Testis (tissue), 2 donors: ENCODE measurements at regions not wholly inside any gene's neighbourhood (a gene's known extent, or its start where the extent isn't known, plus 50 kb on each side); places are given as distances from the start of the nearest gene placed in this dataset.
"Not testable (repeated sequence)": the region's sequence is repeated elsewhere in the genome, so short reads cannot be mapped to it uniquely, and the experiment has no call there.

Experiments used
- DNase-seq: peaks from one replicate; pipeline ENCODE4 v3.0.0-alpha.2; 2019
- H3K27ac ChIP-seq, 2 donors: fragments of 200-600 bp; sonication (generic); one replicate each; pipeline ENCODE4 v1.5.1; 2019
- H3K27me3 ChIP-seq: fragments of 200-600 bp; sonication (generic); one replicate; pipeline ENCODE4 v1.5.1; 2019
- H3K36me3 ChIP-seq: fragments of 200-600 bp; sonication (generic); one replicate; pipeline ENCODE4 v1.5.1; 2017; ENCODE audit warnings: low read depth; ENCODE audit errors: missing control alignments
- H3K4me1 ChIP-seq: fragments of 200-600 bp; sonication (generic); one replicate; pipeline ENCODE4 v1.5.1; 2019
- H3K4me3 ChIP-seq, 2 donors: fragments of 200-600 bp; sonication (generic); one replicate each; pipeline ENCODE4 v1.5.1; 2017 to 2019
- H3K9me3 ChIP-seq: fragments of 200-600 bp; sonication (generic); one replicate; pipeline ENCODE4 v1.5.1; 2017
- POLR2A ChIP-seq: fragments of 450-650 bp; IDR thresholded peaks from one replicate; pipeline ENCODE4 v1.6.1; 2017; ENCODE audit warnings: antibody characterized with exemption, mild to moderate bottlenecking, moderate library complexity
- WGBS, 2 donors: methylation state at CpG; one replicate each; pipeline ENCODE4 v1.1.5; 2018; 5-methylcytosine and 5-hydroxymethylcytosine counted together
- intact Hi-C: fragments of 100-400 bp; cut with DNase I; formaldehyde crosslinking; loops from one replicate; pipeline ENCODE4 v1.15.1; 2023; ENCODE audit warnings: low total_unique reads
- TF ChIP-seq, protein P1 (sequence below), 3 experiments: fragments of 450-650 bp in 2 of 3; fragments of 200-600 bp in 1 of 3; sonication (generic) in 1 of 3; IDR thresholded peaks; one replicate each; pipeline ENCODE4 v1.5.1; 2016 to 2019; ENCODE audit warnings: antibody characterized with exemption in 3 of 3, mild to moderate bottlenecking in 2 of 3, moderate library complexity in 1 of 3

DNA sequence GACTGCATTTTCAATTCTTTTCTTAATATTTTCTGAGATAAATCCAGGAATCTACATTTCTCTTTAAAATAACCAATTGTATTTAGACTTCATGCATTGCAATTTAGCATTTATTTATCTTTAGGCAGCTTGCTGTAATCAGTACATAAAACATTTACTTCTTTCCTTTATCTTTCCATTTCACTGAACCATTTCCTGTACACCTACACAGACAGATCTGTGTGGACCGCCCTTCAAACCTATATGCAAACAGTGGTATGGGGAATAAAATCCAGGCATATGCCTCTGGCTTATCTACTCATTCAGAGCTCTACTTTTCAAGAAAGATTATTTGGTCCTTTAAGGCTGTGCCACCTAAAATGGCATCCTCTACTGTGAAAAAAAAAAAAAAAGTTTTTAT, 640.0 kb downstream of the MAT2B start:
- 72 to 78% methylated on average over 1 of the region's 1 CpG for WGBS, 2 donors
- no peaks in the 10 kb centered on the region for H3K36me3 ChIP-seq

DNA sequence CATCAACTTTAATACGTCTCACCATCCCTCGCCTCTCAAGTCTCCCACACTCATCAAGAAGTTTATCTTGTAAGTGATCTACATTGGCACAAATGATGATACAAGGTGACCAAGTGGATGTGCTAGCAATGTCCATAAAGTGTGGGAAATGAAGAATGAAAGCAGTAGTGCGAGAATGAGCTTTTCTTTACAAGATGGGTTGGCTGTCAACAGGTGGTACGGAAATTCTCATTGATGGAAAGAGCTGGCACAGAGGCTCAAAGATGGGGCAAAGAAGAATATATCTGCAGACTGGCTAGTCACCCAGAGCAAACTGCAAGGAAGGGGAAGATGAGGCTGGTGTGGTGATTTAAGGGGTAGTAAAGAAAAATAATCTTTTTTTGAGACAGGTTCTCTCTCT, 640.8 kb downstream of the MAT2B start:
- H3K27ac ChIP-seq: no peak overlapping the region
- H3K9me3 ChIP-seq: no peaks in the 10 kb centered on the region
- H3K4me1 ChIP-seq: no peaks in the 10 kb centered on the region
- H3K4me3 ChIP-seq: no peak overlapping the region
- intact Hi-C loops: no loop called here
- WGBS, 2 donors: 87 to 89% methylated on average over 4 of the region's 4 CpGs
- DNase-seq: no peak
- TF ChIP-seq, protein P1, sequence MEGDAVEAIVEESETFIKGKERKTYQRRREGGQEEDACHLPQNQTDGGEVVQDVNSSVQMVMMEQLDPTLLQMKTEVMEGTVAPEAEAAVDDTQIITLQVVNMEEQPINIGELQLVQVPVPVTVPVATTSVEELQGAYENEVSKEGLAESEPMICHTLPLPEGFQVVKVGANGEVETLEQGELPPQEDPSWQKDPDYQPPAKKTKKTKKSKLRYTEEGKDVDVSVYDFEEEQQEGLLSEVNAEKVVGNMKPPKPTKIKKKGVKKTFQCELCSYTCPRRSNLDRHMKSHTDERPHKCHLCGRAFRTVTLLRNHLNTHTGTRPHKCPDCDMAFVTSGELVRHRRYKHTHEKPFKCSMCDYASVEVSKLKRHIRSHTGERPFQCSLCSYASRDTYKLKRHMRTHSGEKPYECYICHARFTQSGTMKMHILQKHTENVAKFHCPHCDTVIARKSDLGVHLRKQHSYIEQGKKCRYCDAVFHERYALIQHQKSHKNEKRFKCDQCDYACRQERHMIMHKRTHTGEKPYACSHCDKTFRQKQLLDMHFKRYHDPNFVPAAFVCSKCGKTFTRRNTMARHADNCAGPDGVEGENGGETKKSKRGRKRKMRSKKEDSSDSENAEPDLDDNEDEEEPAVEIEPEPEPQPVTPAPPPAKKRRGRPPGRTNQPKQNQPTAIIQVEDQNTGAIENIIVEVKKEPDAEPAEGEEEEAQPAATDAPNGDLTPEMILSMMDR (IDR thresholded peaks at IDR 0.05): no peak
- no peak for TF ChIP-seq POLR2A
- no peaks in the 10 kb centered on the region for H3K36me3 ChIP-seq
- H3K27me3 ChIP-seq: no peaks in the 10 kb centered on the region

More for the DNA sequence above, 640.0 kb downstream of the MAT2B start:
- TF ChIP-seq POLR2A: no peak
- TF ChIP-seq, protein P1 (IDR thresholded peaks at IDR 0.05): no peak
- Histone ChIP-seq H3K27me3 (no peaks in the 10 kb centered on the region), H3K27ac (no peak overlapping the region), H3K4me1 (no peaks in the 10 kb centered on the region), H3K4me3 (no peak overlapping the region), H3K9me3 (no peaks in the 10 kb centered on the region)
- no peak for DNase-seq
- intact Hi-C loops: no loop called here

DNA sequence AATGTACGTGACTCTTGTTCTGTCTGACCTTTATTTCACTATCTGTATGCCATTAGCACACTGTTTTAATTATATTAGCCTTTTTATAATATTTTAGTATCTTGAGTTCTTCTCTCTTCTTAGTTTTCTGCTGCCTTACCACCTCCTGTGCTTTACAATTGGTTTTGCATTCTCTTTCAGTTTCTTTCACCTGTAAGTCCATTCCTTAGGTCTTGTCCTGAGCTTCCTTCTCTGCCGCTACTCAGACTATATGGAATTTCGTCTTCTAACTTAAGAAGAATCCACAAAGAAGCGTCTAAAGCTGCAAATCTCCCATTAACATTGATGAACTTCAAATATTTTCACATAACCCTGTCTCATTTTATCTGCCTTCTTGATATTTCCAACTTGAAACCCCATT, 642.9 kb downstream of the MAT2B start:
- WGBS, 2 donors: 82 to 83% methylated on average over 4 of the region's 4 CpGs
- no peak for DNase-seq
- TF ChIP-seq POLR2A: no peak
- TF ChIP-seq, protein P1 (IDR thresholded peaks at IDR 0.05): no peak

DNA sequence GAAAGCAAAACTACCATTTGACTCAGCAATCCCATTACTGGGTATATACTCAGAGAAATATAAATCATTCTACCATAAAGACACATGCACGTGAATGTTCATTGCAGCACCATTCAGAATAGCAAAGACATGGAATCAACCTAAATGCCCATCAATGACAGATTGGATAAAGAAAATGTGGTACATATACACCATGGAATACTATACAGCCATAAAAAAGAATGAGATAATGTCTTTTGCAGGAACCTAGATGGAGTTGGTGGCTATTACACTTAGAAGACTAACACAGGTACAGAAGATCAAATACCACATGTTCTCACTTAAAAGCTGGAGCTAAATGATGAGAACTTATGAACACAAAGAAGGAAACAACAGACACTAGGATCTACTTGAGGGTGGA, 647.1 kb downstream of the MAT2B start:
- H3K36me3 ChIP-seq, H3K4me1 ChIP-seq, H3K27ac ChIP-seq, H3K27me3 ChIP-seq, H3K4me3 ChIP-seq, intact Hi-C loops, DNase-seq, H3K9me3 ChIP-seq: not testable (repeated sequence)
- WGBS, 2 donors: 96 to 100% methylated on average over 1 of the region's 1 CpG

More for the DNA sequence above, 642.9 kb downstream of the MAT2B start:
- H3K4me3 ChIP-seq: no peak overlapping the region
- H3K27ac ChIP-seq: no peak overlapping the region
- no peaks in the 10 kb centered on the region for H3K4me1 ChIP-seq
- intact Hi-C loops: no loop called here
- H3K27me3 ChIP-seq: no peaks in the 10 kb centered on the region
- no peaks in the 10 kb centered on the region for H3K9me3 ChIP-seq
- no peaks in the 10 kb centered on the region for H3K36me3 ChIP-seq

DNA sequence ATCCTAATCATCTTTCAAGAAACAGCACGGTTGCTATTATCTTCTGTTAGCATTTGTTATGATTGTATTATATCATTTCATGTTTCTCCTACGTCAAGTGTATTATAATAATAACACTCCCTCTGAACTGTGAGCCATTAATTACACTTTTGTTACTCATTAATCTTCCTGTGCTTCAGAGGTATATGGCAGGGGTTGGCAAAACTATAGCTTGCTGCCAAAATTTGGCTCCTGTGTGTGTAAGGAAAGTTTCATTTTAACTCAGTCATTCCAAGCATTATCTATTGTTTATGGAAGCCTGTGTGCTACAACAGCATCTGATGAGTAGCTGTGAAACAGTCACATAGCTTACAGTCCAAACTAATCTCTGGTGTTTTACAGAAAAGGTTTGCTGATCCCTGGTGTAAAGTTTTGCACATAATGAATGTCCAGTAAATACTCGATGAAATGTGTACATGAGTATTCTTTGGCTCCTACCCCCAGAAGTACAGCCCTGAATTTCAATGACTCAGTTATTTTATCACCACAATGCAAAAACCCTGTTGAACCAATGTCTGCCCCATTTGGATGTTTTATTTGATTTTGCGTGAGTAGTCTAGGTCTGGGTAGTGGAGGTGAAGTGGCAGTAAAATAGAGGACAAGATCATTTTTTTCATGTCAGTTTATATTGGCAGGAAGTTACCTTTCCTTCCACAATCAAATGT, 648.2 kb downstream of the MAT2B start:
- Histone ChIP-seq H3K36me3 (no peaks in the 10 kb centered on the region), H3K9me3 (no peaks in the 10 kb centered on the region), H3K27me3 (no peaks in the 10 kb centered on the region), H3K27ac (no peak overlapping the region), H3K4me1 (no peaks in the 10 kb centered on the region), H3K4me3 (no peak overlapping the region)
- intact Hi-C loops: no loop called here
- no peak for DNase-seq
- 38 to 39% methylated on average over 4 of the region's 4 CpGs for WGBS, 2 donors
- no peak for TF ChIP-seq POLR2A
- TF ChIP-seq, protein P1 (IDR thresholded peaks at IDR 0.05): no peak
